HG02943 (cell line): ENCODE measurements at regions not wholly inside any gene's neighbourhood (a gene's known extent, or its start where the extent isn't known, plus 50 kb on each side); places are given as distances from the start of the nearest gene placed in this dataset.

Source experiments
- ATAC-seq: cut with Tn5 transposase; IDR thresholded peaks from one replicate; pipeline ENCODE4 v1.9.1; 2021; ENCODE audit warnings: mild to moderate bottlenecking, low read depth, moderate library complexity; ENCODE audit not compliant: unreplicated experiment

- ATAC-seq = no peak
Measured at GRCh38 chr2:16085073-16085472, 144.7 kb downstream of the MYCN start.

GRCh38 chr2:16084274-16084673 lies 143.9 kb downstream of the MYCN start:
- no peak for ATAC-seq

GRCh38 chr2:16082276-16082675 lies 141.9 kb downstream of the MYCN start:
- ATAC-seq = no peak

GRCh38 chr2:16081316-16082200 lies 141.2 kb downstream of the MYCN start:
- no peak for ATAC-seq

GRCh38 chr2:16080516-16080915 lies 140.2 kb downstream of the MYCN start:
- no peak for ATAC-seq

- no peak for ATAC-seq
Measured at GRCh38 chr2:16080071-16080470, 139.7 kb downstream of the MYCN start.

GRCh38 chr2:16079637-16080036 lies 139.3 kb downstream of the MYCN start:
- no peak for ATAC-seq

GRCh38 chr2:16077601-16078000 lies 137.3 kb downstream of the MYCN start:
- ATAC-seq = no peak

GRCh38 chr2:16076911-16077310 lies 136.6 kb downstream of the MYCN start:
- ATAC-seq = no peak

GRCh38 chr2:16075045-16076012 lies 135.0 kb downstream of the MYCN start:
- ATAC-seq = no peak

GRCh38 chr2:16073921-16074425 lies 133.6 kb downstream of the MYCN start:
- no peak for ATAC-seq

- ATAC-seq = no peak
Measured at GRCh38 chr2:16073471-16073870, 133.1 kb downstream of the MYCN start.

GRCh38 chr2:16072638-16073290 lies 132.4 kb downstream of the MYCN start:
- ATAC-seq = no peak

- no peak for ATAC-seq
Measured at GRCh38 chr2:16071865-16072637, 131.7 kb downstream of the MYCN start.

GRCh38 chr2:16071039-16071864 lies 130.9 kb downstream of the MYCN start:
- no peak for ATAC-seq

- ATAC-seq = no peak
Measured at GRCh38 chr2:16070648-16070971, 130.3 kb downstream of the MYCN start.

GRCh38 chr2:16069933-16070647 lies 129.7 kb downstream of the MYCN start:
- no peak for ATAC-seq

- no peak for ATAC-seq
Measured at GRCh38 chr2:16069663-16069932, 129.2 kb downstream of the MYCN start.

GRCh38 chr2:16068552-16068940 lies 128.2 kb downstream of the MYCN start:
- no peak for ATAC-seq
